Fibroblast of peridontal ligament (primary cell): ENCODE measurements at regions not wholly inside any gene's neighbourhood (a gene's known extent, or its start where the extent isn't known, plus 50 kb on each side); places are given as distances from the start of the nearest gene placed in this dataset.

Source experiments
- DNase-seq: peaks from one replicate; pipeline ENCODE4 v3.0.0-alpha.2; 2010; ENCODE audit errors: extremely low read depth

DNA sequence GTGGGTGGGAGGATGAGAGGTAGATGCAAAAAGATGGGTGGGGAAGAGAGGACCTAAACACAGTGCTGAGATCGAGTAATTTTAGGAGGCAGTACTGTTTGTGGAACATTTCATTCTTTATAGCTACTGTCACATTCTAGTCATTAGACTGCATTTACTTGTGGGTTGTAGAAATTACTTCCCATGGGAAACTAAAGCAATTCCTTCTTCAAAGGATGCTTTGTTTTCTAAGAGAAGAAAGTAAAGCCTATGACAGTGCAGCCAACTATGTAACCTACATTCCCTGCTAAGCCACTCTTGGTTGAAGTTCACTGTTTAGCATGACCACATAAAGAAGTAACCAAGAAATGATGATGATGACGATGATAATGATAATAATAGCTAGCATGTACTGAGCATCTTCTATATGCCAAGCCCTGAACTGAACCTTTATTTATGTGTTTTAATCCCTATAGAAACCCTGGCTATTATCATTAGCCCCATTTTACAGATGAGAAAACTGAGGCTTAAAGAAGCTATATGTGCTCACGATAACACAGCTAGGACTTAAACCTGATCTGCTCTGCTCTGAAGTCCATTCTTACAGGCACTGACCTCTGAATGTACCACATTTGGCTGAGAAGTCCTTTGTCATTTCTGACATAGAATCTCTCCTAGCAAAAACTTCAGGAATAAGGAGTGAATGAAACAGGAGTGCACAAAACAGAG lies 114.5 kb upstream of the KIT start:
- peak; percentile 76 for DNase-seq

DNA sequence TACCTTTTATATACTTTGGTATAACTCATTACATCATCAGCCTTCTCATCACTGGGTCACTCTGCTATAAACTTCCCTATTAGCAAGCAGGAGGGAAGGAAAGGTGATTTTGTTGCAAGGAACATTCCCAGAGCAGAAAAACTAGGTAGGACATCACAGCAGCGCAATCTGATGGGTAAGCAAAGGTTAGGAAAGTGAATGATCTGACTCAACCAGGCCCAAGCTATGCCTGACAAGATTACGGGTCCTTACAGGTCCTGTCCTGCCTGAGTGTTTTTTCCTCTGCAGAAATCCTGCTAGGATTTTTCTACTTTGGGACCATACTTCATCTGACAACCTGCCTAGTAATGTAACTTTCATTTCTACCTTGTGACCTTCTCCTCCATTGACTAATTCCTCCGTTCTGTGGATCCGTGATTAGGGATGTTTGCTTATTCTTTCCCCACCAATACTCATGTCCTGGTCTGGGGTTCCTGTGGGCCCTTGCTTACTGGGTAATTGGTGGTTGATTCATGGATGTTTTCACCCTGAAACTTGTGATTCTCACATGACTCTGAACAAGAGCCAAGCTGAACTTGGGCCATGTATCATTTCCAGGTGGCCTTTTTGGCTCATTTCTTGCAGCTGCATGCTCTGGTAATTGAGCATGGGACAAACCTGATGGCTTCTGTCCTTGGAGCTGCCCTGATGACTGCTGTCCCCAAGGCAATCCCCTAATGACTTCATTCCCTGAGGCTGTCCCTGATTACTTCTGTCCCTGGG lies 111.9 kb upstream of the KIT start:
- DNase-seq = peak; percentile 47

DNA sequence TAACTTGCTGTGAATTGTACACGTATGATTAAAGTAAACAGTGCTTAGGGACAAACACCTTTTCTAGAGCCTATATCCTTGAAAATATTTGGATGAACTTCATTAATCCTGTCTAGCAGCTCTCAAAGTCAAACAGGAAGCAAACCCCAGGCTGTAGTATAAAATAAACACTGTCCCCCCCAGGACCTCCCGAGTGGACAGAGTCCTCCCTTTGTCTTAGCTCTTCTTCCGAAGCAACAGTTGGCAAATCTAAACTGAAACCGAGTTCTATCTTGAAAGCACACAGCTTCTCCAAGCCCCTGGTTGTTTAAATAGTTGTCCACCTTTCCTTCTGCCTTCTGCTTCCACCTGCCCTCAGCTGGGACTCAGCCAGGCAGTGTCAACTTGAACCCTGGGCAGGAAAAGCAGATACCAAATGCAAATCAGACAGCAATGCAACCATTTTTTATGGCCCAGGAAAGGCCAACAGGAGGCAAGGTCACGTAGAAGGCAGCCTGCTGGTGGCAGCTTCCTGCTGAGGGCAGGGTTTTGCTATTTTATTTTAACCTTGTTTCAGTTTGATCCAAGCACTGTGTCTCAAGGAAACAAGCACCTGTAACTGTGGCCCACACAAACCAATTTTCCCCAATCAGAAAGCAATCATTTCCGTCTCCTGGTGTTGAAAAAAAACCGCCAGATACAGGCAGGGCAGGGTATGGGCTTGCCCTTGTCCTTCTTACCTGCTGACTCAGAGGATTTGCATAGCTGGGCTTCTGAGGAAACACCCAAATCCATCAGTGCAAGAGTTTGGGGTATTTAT lies 110.3 kb upstream of the KIT start:
- no peak for DNase-seq

DNA sequence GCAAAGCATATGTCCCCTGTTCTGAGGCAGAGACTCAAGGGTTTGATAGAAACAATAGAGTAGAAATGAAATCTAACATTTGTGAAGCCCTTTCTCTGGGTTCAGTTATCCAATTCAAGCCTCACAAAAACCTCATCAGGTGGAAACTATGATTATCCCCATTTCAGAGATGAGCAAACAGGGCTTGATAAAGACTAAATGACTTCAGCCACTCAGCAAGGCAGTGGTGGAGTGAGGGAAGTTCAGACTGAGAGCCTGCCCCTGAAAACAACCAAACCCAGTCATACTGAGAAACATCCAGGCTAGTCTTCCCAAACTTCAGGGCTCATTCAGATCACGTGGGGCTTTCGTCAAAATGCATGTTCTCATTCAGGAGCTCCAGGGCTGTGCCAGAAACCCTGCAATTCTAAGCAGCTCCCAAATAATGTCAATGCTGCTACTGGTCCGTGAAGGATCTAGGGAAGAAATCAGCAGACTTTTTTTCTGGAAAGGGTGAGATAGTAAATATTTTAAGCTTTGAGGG lies 109.6 kb upstream of the KIT start:
- no peak for DNase-seq

DNA sequence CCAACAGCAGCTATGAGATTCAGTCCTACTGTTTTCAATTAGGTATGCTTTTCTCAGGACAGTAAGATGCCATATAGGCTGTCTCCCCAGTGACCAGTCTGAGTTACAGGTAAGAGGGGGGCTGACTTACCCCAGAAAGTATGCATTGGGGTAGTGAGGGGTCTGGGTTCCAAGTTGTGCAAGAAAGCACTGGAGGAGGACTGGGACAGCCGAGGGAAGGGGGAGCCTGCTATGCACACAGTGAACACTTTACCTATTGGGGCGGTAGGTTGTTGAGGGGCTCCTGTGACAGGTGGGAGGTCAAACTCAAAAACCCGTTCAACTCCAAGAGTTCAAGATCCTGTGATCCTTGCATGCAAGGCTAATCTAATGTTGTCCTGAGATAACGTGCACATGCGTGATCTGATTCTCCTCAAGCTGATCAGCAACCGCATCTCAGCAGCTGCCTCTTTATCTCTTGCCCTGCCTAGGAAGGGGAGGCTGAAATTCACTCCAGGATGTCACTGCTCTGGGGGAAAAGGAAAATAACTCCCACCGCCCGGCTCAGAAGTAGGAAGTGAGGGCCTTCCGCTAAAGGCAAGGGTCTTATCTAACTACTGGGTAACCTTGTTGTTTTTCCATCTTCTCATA lies 108.8 kb upstream of the KIT start:
- no peak for DNase-seq

DNA sequence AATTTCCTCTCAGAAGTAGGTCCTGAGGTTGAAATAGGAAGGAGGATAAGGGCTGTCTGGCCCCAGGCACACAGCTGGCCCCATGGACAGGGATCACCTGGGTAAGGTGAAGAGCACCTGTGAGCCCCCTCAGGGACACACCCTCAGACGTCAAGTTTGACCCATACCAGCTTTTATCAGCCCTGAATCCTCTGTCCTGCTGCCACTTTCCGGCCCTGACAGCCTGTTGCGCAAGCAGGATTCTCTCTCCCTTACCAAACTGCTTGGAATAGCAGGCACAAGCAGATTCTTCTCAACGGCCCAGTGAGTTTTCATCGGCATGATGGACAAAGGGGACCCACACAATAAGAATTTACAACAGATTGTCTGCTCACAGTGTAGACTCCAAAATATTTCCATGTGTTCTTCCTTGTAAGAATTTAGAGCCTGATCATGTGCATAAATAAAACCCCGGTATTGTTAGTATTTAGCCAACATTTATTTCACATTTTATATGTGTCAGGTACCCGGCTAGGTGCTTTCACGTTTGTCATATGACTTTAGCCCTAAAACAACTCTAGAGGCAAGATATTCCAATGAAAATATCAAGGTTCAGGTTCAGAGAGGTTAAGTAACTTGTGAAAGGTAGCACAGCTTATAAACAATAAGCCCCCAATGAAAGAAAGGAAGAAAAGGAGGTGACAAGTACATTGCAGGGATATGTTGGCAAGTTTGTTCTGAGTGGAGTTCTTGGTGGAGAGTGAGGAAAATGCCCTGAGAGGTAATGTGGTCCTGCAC lies 107.2 kb upstream of the KIT start:
- peak; percentile 41 for DNase-seq

DNA sequence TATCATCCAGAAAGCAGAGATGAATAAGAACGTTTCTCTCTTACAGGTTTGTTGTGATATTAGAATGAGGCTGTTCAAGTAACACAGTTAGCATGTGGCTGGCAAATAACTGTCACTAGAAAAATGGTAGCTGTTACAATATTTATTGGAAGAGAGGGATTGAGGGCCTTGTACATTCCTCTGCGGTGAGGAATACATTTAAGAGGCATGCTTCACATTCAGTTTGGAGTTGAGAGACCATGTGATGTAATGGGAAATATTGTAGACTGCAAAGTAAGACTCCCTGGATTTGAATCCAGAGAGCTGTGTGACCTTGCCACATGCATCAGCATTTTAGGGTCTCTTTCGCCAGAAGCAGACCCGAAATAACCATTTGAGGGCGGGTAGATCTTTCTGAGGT lies 104.8 kb upstream of the KIT start:
- DNase-seq = peak; percentile 37

DNA sequence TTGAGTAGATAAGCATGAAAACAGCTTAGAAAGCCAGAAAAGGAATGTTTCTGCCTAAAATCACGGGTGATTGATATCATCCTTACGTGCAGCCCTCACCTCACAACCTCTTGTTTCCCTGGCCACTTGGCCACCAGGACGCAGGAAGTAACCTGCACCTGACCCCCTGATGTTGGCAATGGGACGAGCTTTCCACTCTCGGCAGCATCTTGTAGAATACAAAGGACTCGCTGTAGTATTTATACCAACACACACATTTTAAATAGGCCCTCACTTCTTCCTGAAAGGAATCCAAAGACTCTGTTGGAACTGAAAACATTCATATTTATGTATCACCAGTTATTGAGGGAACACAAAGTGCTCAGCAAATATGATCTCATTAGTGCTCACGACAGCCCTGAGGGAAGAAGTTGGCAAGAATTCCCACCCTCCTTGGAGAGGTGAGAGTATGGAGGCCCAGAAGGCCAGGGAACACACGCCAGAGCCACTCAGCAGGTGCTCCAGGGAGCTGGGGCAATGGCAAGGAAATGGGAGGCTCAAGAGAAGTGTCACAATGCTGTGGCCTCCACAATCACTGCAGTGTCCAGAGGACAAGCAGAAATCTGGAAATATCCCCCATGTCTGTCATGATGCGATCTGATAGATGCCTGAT lies 103.3 kb upstream of the KIT start:
- DNase-seq = no peak

DNA sequence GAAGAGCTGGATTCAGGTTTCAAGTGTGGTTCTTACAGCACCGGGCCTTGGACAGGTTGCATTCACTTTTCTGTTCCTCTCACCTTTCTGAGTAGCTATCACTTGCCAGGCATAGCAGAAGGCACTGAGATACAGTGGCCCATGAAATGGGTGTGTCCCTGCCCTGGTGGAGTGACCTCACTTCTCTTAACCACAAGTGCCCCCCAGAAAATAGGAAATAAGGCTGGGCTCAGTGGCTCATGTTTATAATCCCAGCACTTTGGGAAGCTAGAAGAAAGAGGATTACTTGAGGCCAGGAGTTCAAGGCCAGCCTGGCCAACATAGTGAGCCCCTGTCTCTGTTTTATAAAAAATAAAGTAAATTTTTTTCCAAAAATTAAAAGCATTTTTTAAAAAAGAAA lies 101.7 kb upstream of the KIT start:
- DNase-seq = no peak

DNA sequence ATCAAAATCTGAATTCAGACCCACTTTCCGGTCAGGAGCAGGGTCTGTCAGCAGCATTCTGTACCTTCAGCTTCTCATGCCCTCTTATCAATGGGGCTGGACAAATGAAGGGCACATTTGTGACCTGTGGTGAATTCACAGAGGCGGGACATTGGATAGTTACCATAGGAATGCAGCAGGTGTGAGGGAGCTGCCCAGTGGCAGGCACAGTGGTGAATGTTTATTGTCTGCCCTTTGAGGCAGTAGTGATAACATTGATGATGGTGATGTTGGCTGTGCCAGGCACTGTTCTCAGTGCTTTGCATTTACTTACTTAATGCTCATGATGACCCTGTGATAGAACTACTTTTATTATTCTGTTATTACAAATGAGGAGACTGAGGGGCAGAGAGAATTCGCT lies 101.2 kb upstream of the KIT start:
- no peak for DNase-seq

DNA sequence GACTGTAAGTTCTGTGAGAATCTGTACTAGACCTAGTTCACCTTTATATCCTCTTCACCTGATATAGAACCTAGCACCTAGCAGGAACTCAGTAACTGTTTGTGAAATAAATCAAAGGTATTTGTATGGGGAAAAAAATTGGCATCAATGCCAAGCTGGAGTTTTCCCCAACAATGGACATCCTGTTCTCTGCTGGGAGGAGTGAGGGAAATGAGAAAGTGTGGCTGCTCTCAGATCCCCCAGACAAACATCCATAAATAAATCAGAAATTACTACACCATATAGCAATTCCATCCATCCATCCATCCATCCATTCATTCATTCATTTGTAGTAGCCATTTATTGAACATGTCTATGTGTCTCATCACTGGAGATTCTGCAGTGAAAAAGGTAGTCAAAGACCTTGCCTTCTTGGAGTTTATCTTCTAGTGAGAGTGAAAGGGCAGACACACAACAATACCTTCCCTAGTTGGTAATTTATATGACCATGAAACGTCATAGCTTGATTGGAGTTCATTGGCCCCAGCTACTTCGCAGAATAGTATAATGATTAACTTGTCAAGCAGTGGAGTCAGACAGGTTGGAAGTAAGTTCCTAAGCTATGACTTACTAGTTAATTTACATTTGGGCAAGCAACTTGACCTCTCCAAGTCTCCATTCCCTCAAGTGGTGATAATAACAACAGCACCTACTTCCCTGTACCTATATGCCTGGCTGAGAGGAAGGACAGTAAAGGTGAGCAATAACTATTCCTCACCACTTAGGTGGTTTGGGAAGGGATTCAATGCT lies 98.7 kb upstream of the KIT start:
- no peak for DNase-seq

DNA sequence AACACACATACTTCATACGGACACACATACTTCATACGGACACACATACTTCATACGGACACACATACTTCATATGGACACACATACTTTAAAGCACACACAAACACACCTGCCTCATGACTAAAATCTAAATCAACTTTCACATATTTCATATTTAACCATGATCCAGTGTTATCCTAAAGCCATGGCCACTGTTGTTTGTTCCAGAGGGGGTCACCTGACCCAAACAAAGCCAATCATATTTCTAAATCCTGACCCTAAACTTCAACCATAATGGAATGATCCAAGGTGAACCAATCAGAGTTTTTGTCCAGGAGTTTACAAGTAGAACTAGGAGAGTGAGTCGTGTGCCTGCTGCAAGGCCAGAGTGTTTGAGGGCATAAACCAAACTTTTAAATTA lies 97.2 kb upstream of the KIT start:
- DNase-seq = no peak

DNA sequence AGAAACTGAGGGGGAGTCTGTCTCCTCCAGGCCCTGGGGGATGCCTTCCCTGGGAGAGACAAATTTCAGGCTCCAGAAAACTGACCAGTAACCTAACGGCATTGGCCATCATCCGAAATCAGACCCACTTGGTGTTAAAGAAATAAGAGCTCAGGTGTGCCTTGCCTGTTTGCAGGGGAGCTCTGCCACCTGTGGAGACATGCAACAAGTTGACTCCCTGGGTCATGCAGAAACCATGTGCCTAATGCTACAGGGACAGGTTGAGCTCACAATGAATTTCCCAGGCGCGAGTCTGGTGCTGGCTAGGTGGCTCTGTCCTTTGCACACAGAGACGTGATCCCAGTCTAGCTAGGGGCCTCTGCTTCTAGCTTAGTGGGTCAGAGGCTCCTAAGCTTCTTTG lies 95.8 kb upstream of the KIT start:
- DNase-seq = no peak

DNA sequence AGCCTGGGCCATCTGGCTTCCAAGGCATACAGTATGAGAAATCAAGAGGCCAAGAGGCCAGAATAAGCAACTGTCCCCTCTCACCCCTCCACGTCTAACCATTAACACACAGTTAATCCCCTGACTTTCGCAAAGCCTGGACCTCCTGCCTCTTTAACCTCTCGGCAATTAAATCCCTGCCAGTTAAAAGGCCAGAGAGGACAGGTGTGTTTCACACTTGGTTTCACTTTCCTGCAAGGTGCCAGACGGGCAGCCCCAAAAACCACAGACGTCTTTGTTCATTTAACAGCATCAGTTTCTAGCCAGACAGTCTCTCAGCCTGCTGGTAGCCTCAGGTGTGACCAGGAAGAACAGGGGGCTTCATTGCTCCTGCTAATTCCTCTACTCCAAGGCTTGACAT lies 91.1 kb upstream of the KIT start:
- DNase-seq = no peak

DNA sequence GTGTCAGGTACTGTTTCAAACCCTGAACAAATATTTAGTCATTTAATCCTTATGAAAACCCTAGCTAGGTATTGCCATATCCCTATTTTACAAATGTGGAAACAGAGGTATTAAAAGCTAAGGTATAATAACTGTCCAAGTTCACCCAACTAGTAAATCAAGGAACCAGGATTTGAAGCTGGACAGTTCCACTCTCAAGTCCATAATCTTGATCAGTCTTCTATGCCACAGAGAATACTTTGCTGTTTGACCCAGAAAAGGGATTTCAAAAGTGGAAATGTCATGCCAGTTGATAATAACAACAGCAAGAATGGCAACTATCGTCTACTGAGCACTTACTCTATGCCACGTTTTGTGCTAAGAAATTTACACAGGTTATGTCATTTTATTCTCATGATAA lies 90.4 kb upstream of the KIT start:
- no peak for DNase-seq

DNA sequence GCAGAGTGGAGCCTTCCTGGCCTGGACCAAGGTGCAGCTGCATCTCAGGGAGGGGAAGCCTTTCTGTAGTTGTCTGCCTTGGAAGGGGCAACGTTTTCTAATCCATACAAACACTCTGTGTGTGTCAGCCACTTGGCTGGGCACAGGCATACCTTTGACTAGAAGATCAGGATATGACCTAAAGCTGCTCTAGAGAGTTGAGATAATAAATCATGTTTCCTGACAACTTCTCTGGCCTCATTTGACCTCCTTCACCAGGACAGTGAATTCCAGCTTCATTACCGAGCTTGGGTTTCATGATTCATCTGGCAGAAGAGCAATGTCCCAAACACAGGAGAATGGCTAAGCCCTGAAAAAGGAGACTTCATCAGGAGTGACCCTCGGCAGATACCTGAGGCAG lies 89.6 kb upstream of the KIT start:
- DNase-seq = peak; percentile 14

DNA sequence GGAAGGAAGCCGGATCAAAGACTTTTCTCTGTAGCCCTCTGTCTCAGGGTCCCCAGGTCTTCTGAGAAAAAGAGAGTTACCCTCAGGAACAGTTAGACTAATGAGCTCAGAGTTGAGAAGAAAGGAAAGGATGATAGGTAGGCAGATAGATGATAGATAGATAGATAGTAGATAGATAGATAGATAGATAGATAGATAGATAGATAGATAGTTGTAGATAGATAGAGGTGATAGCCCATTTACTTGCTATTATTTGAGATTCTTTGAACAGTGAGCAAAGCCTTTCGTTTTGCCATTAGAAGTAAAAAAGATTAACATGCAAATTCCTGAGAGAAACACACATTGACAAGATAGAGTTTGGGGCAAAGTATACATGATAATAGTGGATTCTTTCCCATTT lies 86.9 kb upstream of the KIT start:
- no peak for DNase-seq

DNA sequence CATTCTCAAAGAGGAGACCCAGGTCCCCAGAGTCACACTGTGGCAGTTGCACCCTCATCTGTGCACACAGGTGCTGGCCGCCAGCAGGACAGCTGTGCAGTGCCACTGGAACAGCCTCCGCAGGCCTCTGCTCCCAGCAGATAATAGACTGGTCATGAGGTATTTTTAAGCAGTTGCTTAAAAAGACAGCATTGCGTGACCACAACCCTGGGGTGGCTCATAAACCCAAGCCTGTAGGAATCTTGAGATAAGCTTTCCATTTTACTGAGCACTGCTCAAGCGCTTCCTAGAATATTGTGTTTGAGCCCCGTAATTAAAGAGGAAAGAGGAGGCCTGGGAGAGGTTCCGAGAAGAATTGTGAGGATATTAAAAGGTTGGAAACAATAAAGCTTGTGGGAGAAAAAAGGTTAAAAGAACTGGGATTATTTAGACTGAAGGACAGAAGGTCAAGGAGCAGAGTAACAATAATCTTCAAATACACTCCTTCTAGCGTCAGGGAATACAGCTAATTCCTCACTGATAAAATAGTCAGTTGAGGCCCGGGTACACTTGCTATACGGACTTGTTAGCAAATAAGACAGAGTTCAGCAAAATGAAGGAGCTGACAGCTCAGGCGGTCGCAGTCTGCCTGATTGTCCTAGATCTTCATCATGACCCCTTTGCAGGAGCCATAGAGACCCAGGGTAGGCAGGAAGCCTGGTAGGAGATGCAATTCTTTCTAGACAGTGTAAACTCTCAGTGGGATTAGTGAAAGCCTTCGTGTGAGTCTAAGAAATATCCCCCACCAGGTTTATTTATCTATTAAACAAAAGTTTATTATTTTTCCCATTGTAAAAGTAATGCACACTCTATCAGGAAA lies 86.2 kb upstream of the KIT start:
- DNase-seq = no peak

DNA sequence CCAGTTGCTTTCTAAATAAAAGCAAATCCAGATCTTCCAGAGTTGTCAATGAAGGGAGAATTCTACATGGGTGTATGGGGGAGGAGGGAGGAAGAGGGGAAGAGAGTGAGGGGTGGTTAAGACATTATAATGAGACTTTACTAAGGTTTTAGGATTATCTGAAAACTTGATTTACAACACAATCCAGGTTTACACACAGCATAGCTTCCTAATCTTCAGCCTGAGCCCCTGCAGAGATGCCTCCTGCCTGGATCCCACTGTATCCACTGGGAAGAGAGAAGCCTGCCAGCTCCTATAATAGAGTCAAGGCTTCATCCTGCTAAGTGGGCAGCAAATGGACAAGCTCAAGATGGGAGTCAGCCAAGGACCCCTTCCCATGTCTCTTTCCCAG lies 85.6 kb upstream of the KIT start:
- no peak for DNase-seq
